Stimulated activated CD4-positive, alpha-beta T cell treated with anti-CD3 and anti-CD28 coated beads, Interleukin-2, amount 100 ng/mL, for 4 hours (primary cell): ENCODE measurements at regions not wholly inside any gene's neighbourhood (a gene's known extent, or its start where the extent isn't known, plus 50 kb on each side); places are given as distances from the start of the nearest gene placed in this dataset.
"Not testable (repeated sequence)": the region's sequence is repeated elsewhere in the genome, so short reads cannot be mapped to it uniquely, and the experiment has no call there.

Experiments used
- DNase-seq: peaks from one replicate; pipeline ENCODE4 v3.0.0-alpha.2; 2020; ENCODE audit warnings: low read depth

DNA sequence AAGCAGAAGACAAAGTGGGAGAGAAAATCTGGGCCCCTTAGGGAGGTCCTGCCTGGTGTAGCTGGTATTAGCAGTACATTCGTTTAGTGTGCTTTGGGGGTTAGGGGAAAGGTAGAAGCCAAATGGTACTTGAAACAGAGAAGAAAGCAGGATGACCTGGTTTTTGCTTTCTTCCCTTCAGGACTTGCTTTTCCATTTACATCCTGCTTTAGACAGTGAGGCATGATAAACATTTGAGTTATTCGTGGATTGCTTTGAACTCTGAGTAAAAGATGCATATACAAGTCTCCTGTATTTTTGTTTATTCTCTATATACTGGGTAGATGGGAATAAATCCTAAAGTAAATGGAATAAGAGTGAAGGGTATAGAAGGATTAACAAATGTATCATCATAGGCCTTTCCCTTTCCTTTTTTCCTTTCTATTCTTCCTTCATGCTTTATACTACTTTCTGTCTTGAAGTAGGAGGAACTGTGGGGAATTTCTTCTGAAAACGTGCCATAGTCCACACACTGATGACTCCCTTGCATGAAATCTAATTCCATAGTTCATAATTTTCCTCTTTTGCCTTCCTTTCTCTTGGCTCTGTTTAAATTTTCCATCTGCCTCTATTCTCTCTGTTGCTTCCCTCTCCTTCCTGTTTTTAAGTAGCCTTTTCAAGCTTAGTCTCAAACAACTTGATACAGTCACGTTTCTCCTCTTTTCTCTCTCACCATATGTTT, 139.5 kb upstream of the RBMS3 start:
- no peak for DNase-seq

DNA sequence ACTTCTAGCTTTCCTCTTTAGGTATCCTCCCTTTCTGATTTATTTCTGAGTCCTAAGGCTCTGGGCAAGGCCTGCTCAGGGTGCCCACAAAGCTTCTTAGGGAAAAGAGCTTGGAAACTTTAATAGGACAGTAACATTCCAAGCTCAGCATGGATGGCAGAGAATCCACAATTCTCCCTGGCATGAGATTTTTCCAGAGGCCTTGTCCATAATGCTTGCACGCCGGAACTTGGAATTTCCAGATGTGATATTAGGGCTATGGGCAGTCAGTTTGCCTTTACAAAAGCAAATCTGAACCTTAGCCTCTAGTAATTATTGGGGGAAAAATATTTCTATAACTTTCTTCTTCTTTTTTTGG, 139.0 kb upstream of the RBMS3 start:
- no peak for DNase-seq

DNA sequence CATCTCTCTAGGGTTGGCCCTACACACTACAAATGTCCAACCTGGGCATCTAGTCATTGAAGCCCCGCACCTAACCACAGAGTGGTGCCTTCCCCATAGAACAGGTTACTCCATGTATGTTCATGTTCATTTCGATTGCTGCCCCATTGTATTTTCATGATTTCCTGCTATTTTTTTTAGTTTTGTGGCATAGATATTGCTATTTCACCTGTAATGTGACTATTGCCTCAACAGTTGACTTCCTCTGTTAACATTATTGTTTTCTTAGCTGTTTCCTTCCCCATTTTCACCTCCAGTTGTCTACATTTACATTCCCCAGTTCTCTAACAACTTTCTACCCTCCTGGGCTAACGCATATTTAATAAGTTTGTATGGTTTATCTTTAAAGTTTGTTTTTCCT, 137.7 kb upstream of the RBMS3 start:
- no peak for DNase-seq

DNA sequence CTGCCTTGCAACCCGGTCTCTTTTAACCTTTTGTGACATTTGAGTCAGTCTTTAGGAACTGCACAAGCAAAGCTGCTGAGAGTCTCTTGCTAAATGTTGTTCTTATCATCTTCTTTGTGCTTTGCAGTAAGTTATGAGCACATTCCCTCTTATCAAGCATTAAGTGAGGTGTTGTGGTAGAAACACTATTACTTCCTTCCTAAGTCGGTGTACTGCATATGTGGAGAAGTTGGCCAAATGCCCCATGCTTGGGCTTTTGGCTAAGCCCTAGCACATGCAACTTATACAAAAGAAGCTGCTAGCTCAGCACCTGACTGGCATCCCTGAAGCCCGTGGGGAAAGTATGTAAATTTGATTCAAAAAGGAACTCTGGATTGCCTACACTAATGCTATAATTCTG, 136.5 kb upstream of the RBMS3 start:
- DNase-seq, result no peak

DNA sequence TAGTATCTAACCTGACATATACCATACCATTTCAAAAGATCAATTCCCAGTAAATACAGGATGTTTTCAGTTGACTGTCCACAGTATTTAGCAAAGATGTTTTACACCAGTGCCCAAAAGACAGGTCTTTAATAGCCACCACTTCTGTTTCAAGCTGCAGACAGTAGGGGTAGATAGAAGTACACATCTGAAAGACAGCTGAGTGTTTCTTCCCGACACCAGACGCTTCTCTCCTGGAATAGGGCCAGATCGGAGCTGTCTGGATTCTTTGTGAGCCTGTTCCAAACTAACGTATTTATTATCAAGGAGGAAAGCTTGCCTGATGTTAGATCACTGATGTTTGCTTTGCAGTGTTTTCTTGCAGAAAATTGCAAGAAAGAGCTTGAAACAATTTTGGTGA, 136.1 kb upstream of the RBMS3 start:
- DNase-seq, result no peak

DNA sequence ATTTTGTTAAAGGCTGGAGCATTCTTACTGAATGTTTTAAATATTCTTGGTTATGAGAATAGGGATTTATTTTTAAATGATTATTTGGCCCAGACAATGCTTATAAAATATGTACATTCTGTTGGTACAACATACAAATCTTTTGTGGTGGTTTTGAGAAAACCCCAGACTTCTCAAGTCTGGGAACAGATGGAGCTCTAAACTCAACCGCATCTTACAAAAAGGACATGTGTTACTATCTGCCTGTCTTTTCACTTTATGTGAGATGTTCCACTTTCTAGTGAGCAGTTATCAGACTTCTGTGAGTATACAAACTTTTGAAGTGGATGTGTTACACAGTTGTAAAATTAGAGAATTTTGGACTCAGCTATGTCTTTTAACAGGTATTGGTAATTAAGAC, 135.5 kb upstream of the RBMS3 start:
- no peak for DNase-seq

DNA sequence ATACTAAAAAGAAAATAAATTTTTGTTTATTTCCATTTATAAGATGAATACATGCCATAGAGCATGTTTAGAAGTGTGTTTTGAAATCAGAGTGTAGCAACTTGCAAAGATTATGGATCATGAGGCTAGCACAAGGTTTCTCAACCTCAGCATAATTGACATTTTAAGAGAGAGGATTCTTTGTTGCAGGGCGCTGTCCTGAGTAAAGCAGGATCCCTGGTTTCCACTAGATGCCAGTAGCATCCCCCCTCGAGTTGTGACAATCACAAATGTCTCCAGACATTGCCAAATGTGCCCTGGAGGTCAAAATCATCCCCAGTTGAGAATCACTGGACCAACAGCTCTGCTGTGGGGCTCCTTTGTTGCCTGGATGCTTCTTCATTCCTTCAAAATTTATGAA, 128.5 kb upstream of the RBMS3 start:
- no peak for DNase-seq

DNA sequence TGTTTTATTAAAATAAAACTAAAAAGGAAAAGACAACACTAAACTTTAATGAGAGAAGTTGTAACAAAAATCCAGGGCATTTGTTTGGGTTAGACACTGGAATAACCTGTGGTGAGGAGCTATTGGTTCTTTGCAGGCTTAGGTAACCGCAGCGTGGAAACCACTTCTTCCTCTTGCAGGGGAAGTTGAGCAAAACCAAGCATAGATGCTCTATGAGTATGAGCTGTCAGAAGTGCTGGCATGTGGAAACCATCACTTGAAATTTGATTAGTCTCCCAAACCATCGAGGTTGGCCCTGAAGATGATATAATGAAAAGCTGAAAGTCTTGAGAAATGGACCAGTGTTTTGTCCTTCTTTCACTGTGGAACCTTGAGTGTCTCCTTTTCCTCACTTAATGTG, 127.1 kb upstream of the RBMS3 start:
- no peak for DNase-seq

DNA sequence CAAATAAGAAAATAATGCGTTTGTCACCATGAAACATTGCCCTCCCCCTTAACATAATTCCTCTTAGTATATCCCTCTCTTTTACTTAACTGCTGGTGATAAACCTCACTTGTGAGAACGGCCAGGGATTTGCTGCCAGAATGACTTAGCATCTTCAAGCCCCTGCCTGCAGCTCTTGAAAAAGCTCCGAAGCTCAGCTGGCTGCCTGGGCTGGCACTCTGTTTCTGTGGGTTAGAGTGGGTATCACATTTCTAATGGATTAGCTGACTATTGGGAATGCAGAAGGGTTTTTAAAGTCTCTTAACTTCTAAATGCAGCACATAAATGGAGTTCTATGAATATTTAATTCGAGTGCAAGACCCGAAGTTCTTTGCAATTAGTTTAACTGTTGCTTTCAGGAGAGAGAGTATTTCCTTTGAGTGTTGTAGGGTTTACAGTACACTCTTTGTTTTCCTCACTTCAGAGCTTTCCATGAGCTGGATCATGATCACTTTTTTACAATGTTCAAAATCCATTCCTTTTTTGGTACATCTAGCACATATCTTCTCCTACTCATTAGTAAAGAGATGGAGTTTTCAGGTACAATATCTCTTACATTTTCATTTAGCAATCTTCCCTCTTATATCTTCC, 124.7 kb upstream of the RBMS3 start:
- no peak for DNase-seq

DNA sequence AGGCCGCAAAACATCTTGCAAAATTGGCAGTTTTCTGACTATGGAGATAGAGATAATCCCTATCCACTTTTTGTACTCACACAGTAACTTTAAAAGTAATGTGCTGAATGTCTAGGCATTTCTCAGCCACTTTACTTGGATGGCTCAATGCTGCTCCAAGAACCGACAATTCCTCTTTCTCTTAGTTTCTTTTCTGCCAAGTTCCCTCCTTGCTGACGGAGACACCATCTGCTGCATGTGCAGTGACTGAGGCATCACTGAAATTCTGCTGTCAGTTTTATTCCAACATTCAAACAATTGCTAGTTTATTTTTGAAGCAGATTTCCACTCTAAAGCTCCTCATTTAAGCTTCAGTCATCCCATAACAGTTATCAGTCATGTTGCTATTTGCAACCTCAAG, 116.0 kb upstream of the RBMS3 start:
- DNase-seq, result no peak

DNA sequence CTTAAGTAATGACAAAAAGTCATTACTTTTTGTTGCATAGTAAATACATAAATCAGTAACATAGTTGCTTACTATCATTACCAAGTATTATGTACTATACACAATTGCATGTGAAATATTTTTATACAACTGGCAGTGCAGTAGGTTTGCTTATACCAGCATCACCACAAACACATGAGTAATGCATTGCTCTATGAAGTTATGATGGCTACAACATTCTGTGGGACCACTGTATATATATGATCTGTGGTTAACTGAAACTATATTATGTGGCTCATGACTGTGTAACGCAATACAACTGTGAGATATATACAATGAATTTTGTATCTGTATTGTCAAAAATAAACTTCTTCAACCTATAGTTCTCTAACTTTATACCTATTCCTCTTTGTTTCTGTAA, 113.7 kb upstream of the RBMS3 start:
- DNase-seq, result no peak

DNA sequence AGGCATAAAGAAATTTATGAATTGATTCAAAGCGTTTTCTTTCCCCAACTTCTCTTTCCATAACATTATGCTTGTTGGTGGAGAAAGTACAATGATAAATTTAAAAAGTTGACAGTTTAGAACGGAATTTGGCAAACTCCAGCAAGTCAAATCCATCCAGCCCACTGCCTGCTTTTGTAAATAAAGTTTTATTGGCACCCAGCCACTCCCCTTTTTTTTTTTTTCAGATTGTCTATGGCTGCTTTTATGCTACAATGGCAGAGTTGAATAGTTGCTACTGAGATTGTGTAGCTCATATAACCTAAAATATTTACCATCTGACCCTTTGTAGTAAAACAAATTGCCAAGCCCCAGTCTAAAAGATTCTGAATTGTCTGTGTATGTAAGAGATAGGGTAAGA, 112.8 kb upstream of the RBMS3 start:
- DNase-seq, result no peak

DNA sequence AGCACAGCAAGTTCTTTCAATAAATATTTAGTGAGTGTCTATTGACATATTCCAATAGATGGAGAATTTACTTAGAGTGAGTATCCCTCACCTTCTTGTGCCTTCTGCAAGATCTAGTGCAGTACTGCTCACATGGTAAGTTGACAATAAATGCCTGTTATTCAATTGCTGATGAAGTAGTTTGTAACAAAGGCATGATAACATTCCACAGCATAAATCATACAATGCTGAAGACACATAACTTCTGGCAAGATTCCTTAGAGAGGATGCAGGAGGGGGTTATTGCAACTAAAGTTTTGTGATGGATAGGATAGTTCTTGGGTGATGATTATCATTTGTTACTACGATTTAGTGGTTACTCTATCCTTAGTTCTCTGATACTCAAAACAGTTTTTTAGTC, 112.2 kb upstream of the RBMS3 start:
- DNase-seq, result no peak

DNA sequence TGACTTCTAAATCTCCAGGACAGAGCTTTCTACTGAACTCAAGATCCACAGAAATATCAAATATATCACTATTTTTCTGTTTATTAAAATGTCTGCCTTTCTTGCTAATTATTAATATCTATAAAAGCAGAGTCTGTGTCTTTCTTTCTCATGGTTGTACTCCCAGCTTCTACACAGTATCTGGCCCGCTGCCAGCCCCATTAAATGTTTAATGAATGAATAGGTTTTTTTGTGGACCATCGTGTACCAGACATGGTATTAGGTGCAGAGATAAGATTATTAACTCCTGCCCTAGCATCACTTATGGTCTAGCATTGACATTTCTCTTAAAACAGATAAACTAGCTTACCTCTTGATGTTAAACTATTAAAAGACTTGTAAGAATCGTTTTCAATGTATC, 111.4 kb upstream of the RBMS3 start:
- DNase-seq, result no peak

DNA sequence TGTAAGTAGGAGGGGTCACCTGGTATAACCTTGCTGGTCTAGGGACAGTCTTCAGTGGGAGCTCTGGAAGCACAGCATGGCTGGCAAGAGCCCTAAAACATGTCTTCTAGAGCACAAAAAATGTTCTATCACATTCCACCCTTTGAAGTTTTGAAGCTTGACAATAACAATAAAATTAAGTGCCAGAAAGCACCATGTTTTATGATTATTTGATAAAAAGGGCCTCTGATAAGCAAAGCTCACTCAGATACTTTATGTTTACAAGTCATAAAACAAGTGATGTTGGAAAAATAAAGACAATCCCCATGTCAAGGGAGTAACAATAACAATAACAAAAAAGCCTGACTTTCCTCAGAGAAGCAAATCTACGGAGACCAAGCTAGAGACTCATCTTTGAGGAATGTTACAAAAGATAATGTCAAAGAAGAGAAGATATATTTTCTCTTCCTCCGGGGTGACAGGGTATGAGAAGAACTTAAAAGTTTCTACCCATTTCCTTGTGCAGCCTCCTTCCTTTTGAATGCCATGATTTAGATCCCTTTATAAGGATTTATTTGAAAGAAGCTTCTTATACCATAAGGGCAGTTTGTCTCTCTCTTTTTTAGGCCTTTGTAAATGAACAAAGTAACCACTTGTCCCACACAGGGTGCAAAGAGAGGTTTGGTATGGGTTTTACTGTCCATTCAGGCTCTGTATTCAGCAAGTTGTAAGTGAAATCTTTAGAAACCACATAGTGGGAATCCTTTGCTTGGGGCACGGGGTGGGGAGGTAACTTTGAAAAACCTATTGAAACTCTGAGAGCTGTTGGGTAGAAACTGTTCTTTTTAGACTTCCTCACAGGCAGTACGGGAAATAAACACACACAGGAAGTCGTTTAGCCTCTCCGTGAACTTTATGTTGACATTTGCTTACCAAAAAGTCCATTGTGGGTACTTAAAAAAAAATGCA, 109.6 kb upstream of the RBMS3 start:
- DNase-seq, result no peak

DNA sequence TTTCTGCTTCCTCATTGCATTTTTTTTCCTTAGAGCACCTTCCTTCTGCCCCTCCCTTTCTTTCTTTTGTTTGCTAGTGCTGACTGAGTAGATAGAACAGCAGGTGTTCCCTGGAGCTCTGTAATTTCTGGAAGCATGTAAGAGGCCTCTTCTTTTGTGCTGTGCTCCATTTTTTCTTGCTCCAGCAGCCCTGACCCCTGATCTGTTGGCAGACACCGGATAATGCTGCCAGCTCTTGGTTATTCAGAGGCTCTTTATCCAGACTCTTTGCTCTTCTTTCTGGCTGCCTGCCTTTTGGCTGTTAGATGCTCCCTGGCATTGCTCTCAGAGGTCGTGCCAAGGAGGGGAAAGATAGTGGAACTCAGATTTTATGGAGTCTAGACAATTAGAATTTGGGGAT, 104.4 kb upstream of the RBMS3 start:
- DNase-seq, result no peak

DNA sequence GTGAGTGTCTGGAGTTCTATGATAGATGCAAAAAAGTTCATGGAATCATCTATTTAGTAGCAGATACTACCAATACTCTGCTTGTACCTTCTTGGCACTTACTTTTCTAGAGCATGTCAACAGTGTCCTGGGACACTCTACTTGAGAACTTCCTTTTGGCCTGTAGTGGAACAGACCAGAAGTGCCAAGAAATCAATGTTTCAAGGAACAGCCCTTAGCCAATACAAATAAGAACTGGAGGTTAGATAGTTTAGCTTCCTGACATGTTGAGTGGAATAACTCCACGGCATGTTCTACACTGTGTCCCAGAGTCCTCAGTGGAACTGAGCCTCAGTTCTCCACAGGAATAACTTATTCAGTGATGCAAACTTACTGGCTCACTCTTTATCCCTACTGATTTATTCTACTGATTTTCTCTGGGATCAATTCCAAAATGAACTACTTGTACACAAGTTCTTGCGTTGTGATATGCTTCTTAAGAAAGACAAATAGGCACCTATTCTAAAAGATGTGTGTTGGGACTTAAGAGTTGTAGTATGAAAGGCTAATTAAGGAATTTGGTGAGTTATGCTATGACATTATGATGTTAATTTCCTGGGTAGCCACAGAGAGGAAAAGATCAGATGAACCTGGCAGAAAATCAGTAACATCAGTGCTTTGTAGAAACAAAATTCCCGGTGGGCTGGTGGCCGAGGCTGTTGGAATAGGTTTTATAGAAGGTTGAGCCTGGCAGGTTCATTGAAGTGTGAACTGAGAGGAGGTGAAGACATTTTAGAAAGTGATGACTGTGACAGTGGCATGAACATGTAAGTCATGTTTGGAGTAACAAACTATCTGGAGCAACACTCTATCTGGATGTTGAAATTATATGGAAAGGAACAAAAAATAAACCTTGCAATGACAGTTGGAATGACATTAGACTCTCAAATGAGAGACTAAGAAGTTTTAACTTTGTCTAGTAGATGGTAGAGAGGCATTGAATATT, 101.8 kb upstream of the RBMS3 start:
- DNase-seq, result no peak

DNA sequence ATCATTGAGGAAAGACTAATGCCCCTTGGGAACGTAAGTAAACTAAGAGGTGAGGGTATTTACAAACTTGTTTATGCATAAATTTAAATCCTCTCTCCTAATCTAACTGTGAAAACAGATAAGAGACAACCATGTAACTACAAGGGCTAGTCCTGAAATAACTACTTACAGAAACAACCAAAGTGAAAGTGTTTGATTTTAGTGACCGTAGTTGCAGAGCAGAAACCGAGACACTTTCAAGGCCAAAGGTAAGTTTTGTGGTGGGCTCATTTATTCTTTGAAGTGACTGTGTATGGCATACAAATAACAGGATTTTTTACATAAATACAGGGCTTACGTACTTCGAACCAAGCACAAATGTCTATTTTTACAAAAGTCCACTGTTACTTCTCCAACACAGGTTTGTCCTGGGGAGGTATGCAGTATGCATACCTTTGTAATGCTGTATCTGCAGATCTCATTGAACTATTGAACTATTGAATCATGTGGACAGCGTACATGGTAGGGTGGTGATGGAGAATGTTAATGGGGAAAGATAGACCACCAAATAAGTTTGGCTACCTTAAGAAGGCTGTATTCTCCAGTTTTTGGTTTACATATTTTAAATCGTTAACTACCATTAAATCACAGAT, 99.6 kb upstream of the RBMS3 start:
- no peak for DNase-seq

DNA sequence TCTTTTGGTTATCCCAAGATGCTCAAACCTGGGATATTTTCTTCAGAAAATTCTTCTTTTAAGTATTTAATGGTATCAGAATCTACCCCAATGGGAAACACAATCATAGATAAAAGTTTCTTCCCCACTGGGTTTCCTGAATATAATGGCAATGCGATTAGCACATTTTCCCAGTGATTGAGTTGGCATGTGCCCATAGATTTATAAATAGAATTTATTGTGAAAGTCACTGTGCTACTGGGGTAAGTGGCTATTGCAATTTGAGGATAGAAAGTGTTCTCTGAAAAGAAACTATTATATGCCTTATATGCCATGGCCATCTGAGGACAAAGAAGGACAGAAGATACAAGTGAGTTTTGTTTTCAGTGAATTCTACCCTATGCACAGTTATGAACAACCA, 99.0 kb upstream of the RBMS3 start:
- DNase-seq, result no peak

DNA sequence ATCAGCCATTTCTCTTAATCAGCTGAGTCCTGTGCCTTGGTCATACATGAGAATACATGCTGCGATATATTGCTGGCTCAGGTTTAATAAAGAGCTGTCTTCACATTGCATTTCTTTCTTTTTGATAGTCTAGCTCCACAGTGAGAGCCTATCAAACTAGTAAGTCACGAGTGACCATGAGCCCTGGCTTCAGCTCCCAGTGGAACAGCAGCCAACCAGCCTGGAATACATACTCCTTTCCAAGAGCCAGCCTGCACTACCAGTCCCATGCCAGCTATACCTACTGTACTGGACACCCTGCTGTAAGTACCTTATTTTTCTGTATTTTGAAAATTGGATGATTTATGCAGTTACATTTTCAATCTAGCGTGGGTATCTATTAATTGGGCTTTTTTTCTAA, 98.0 kb upstream of the RBMS3 start:
- DNase-seq, result not testable (repeated sequence)

DNA sequence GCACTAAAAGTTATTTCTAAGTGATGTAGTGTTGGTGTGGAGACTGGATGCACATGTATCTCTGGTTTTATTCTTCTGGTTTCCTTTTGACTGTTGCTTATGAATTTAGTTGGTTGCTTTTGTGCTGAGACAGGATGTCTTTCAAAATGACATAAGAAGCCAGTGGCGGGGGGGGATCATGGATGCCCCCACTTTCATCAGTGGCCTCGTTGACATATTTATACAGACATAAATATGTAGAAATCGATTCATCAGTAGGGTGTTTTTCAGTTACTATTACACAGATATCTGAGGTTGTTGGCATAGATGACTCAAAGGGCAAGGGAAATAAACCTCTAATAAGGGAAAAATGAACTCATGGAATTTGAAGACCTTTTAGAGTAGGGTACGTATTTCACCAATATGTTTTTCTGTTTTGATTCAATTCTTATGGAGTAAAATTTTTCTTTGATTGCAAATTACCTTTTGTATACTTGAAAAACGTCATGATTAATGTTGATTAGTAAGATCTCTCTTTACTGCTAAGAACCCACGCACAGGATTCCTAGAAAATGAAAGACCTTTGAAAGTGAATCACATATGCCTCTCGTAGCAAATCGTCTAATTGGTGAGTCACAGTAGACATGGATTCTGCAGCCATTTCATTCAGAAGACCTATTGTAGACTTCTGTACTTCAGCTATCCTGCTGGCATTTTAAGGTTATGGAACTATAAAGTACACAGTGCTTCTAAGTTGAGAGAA, 97.4 kb upstream of the RBMS3 start:
- DNase-seq, result no peak
